ENCODE measurements at regions not wholly inside any gene's neighbourhood (a gene's known extent, or its start where the extent isn't known, plus 50 kb on each side); places are given as distances from the start of the nearest gene placed in this dataset.

- TF ChIP-seq, protein P1, sequence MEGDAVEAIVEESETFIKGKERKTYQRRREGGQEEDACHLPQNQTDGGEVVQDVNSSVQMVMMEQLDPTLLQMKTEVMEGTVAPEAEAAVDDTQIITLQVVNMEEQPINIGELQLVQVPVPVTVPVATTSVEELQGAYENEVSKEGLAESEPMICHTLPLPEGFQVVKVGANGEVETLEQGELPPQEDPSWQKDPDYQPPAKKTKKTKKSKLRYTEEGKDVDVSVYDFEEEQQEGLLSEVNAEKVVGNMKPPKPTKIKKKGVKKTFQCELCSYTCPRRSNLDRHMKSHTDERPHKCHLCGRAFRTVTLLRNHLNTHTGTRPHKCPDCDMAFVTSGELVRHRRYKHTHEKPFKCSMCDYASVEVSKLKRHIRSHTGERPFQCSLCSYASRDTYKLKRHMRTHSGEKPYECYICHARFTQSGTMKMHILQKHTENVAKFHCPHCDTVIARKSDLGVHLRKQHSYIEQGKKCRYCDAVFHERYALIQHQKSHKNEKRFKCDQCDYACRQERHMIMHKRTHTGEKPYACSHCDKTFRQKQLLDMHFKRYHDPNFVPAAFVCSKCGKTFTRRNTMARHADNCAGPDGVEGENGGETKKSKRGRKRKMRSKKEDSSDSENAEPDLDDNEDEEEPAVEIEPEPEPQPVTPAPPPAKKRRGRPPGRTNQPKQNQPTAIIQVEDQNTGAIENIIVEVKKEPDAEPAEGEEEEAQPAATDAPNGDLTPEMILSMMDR (IDR thresholded peaks at IDR 0.05; ENCODE audit: low read length) = no peak
- no peak for TF ChIP-seq EZH2 (IDR thresholded peaks at IDR 0.05; ENCODE audit: borderline replicate concordance, low read length)
- no peaks in the 10 kb centered on the region for H3K4me1 ChIP-seq (ENCODE audit: insufficient read depth, low read length, severe bottlenecking)
- H3F3A ChIP-seq (ENCODE audit: insufficient read depth, low read length) = no peaks in the 10 kb centered on the region
- H3K9ac ChIP-seq (ENCODE audit: low read length) = no peak overlapping the region
- H3K9me2 ChIP-seq (ENCODE audit: low read depth, low read length) = no peaks in the 10 kb centered on the region
- H3K36me3 ChIP-seq (ENCODE audit: insufficient read depth, low read length) = no peaks in the 10 kb centered on the region
- H2AFZ ChIP-seq (ENCODE audit: low read length) = no peak overlapping the region
- H3K27ac ChIP-seq (ENCODE audit: low read depth, low read length, poor library complexity, severe bottlenecking) = no peak overlapping the region
- no peaks in the 10 kb centered on the region for H4K20me1 ChIP-seq (ENCODE audit: insufficient read depth, low read length)
- H3K27me3 ChIP-seq (ENCODE audit: insufficient read depth, low read length) = no peaks in the 10 kb centered on the region; the same call in 1 of the 2 replicates
- no peak overlapping the region for H3K4me3 ChIP-seq (ENCODE audit: low read depth, low read length, poor library complexity, severe bottlenecking)
- no peaks in the 10 kb centered on the region for H3K79me2 ChIP-seq (ENCODE audit: insufficient read depth, low read length)
- H3K9me3 ChIP-seq (ENCODE audit: low read length) = no peaks in the 10 kb centered on the region
- no peak overlapping the region for H3K4me2 ChIP-seq (ENCODE audit: low read length)
These were observed 71.3 kb upstream of the LRRN2 start for GRCh38 chr1:204756811-204757210.

DNA sequence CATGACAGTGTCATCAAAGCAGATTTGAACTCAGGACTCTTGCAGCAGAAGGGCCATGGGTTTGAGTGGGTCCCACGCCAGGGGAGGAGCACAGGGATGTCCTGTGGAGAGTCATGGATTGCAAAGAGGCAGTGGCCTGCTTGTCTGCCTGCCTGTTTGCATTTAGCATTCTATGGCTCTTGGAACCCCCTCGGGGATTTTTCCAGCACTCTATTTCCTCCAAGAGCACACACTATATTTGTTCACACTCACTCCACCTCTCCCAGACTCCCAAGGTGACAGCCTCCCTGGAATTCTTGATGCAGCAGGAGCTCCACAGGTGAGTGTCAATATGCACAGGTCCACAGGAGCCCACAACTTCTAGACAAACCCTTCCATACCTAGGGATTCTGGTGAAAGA lies 73.1 kb upstream of the LRRN2 start:
- Histone ChIP-seq H3K27me3 (ENCODE audit: insufficient read depth, low read length) (peaks cover 5% of the 10 kb centered on the region; the same call in 1 of the 2 replicates), H3K36me3 (ENCODE audit: insufficient read depth, low read length) (no peaks in the 10 kb centered on the region), H3F3A (ENCODE audit: insufficient read depth, low read length) (no peaks in the 10 kb centered on the region), H3K9me3 (ENCODE audit: low read length) (no peaks in the 10 kb centered on the region), H3K4me2 (ENCODE audit: low read length) (no peak overlapping the region), H2AFZ (ENCODE audit: low read length) (no peak overlapping the region), H3K79me2 (ENCODE audit: insufficient read depth, low read length) (no peaks in the 10 kb centered on the region), H4K20me1 (ENCODE audit: insufficient read depth, low read length) (no peaks in the 10 kb centered on the region), H3K4me3 (ENCODE audit: low read depth, low read length, poor library complexity, severe bottlenecking) (no peak overlapping the region), H3K4me1 (ENCODE audit: insufficient read depth, low read length, severe bottlenecking) (no peaks in the 10 kb centered on the region), H3K27ac (ENCODE audit: low read depth, low read length, poor library complexity, severe bottlenecking) (no peak overlapping the region), H3K9me2 (ENCODE audit: low read depth, low read length) (no peaks in the 10 kb centered on the region), H3K9ac (ENCODE audit: low read length) (no peak overlapping the region)
- no peak for TF ChIP-seq EZH2 (IDR thresholded peaks at IDR 0.05; ENCODE audit: borderline replicate concordance, low read length)
- TF ChIP-seq, protein P1 (IDR thresholded peaks at IDR 0.05; ENCODE audit: low read length) = no peak

GRCh38 chr1:204760350-204760749 lies 74.8 kb upstream of the LRRN2 start:
- Histone ChIP-seq H3K9me2 (ENCODE audit: low read depth, low read length) (no peaks in the 10 kb centered on the region), H3K27ac (ENCODE audit: low read depth, low read length, poor library complexity, severe bottlenecking) (no peak overlapping the region), H3K79me2 (ENCODE audit: insufficient read depth, low read length) (no peaks in the 10 kb centered on the region), H2AFZ (ENCODE audit: low read length) (no peak overlapping the region), H3K4me3 (ENCODE audit: low read depth, low read length, poor library complexity, severe bottlenecking) (no peak overlapping the region), H3K4me2 (ENCODE audit: low read length) (no peak overlapping the region), H3K36me3 (ENCODE audit: insufficient read depth, low read length) (no peaks in the 10 kb centered on the region), H3K9ac (ENCODE audit: low read length) (no peak overlapping the region), H3K9me3 (ENCODE audit: low read length) (no peaks in the 10 kb centered on the region), H3F3A (ENCODE audit: insufficient read depth, low read length) (no peaks in the 10 kb centered on the region), H3K27me3 (ENCODE audit: insufficient read depth, low read length) (peaks cover 5% of the 10 kb centered on the region; the same call in 1 of the 2 replicates), H4K20me1 (ENCODE audit: insufficient read depth, low read length) (no peaks in the 10 kb centered on the region), H3K4me1 (ENCODE audit: insufficient read depth, low read length, severe bottlenecking) (no peaks in the 10 kb centered on the region)
- TF ChIP-seq, protein P1 (IDR thresholded peaks at IDR 0.05; ENCODE audit: low read length) = no peak
- TF ChIP-seq EZH2 (IDR thresholded peaks at IDR 0.05; ENCODE audit: borderline replicate concordance, low read length) = no peak
